ENCODE measurements at regions not wholly inside any gene's neighbourhood (a gene's known extent, or its start where the extent isn't known, plus 50 kb on each side); places are given as distances from the start of the nearest gene placed in this dataset.

DNA sequence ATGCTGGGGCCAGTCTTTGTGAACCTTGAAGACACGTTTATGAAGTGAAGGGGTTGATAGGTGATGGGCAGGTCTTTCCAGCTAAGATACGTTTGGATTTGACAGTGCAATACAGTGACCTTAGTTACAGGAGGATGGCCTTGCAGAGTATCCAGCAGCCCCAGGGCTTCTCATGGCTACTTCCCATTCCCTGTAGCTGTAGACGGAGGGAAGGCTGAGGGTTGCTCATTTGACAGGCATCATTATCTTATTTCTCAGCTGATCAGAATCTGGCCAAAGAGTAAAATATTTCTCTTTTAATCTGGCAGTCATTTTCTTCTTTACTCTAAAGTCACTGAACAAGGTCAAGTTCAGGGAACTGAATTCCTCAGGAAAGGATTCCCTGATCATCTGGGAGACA is 85.1 kb upstream of the RMDN2 start:
- no peak for DNase-seq

- DNase-seq, result no peak
Measured at GRCh38 chr2:37842732-37843440, 82.2 kb upstream of the RMDN2 start.

DNA sequence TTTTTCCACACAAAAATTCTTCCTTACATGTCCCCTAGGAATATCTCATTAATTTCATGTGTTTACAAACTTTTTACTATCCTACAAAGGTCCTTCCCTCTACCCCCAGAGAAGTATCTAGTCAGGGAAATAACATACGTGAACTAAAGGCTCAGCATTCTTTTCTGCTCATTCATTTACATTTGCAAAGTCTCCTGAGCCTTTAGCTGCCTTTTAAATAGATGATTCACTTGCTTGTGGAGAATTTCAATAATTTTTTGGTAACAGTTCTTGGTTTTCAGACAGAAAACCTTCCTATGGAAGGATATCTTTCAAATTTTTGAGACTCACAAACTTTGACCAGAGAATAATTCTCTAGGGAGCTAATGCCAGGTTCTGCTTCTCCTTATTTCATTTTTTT is 81.5 kb upstream of the RMDN2 start:
- no peak for DNase-seq

DNA sequence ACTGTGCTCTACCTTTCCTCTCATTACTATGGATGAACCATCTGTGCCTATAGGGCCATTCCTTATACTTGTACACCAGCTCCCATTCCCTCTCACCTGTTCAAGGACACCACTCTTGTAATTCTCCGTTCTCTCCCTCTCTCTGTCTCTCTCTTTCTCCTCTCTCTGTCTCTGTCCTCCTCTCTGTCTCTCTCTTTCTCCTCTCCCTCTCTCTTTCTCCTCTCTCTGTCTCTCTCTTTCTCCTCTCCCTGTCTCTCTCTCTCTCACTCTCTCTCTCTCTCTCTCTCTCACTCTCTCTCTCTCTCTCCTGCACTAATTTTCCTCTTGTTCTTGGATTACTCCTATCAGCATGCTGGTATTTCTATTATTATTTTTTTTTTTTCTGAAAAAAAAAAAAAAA is 78.9 kb upstream of the RMDN2 start:
- DNase-seq, result no peak

- no peak for DNase-seq
Measured at GRCh38 chr2:37847792-37848191, 77.3 kb upstream of the RMDN2 start.

- no peak for DNase-seq
Measured at GRCh38 chr2:37848451-37848850, 76.6 kb upstream of the RMDN2 start.

DNA sequence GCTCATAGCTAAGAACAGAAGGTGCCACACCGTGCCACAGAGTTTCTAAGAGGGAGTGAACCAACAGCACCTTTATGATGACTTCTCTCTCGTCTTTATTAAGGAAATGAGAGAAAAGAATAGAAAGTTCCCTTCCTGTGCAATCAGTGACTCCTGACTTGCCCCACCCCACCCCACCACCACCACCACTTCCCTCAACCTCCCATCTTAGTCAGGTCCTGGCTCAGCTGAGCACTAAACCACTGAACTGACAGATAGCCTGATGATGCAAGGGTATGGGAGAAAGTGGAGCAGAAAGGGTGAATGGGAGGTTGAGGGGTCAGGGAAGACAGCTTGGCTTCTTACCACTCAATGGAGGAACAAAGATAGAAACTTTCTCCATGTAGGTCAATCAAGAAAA is 75.2 kb upstream of the RMDN2 start:
- no peak for DNase-seq

- no peak for DNase-seq
Measured at GRCh38 chr2:37851428-37851827, 73.7 kb upstream of the RMDN2 start.

DNA sequence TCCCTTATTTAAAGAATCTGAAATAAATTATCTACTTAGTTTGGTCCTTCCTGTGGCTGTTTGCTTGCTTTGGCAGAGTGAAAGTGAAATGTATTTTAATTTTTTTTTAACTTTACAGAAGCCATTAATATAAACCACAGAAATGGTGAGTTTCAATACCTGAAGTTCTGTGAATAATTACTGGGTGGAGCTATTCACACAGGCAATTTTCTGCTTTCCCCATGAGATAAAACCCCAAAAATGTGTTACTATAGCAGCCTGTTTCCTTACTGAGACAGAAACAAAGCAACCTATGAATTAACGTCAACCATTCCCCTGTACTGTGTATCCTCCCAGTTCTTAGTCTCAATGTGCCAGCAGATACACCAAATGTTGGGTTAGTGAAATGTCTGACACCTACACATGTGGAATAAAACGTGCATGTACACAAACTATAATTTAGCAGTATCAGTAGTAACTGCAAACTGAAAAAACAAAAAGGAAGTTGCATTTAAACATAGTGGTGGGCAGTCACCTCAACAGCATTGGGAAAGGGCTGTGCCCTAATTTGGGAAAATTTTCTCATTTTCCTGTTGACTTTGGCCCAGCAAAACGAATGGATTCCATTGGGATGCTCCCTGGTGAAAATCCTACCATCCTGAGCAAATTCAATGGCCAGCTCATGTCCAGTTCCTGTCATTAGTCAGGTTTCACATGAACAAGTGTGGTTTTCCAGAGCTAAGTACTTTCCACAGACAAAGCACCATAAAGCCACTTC is 73.1 kb upstream of the RMDN2 start:
- DNase-seq, result no peak

DNA sequence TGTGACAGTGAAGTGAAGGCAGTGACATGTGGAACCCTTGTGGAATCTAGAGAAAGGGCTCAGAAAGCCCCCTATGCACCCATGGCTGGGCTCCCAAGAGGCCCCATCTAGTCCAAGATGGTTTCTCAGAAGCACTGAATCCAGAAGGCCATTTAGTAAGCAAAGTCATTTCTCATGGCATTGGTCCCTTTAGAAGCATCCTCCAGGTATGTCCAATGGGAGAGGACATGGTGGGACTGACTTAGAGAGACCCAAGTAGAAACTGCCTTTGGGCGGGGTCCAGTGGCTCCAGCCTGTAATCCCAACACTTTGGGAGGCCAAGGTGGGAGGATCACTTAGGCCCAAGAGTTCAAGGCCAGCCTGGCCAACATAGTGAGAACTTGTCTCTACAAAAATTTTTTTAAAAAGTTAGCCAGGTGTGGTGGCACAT is 72.5 kb upstream of the RMDN2 start:
- DNase-seq, result no peak

- DNase-seq, result no peak
Measured at GRCh38 chr2:37854676-37855282, 70.3 kb upstream of the RMDN2 start.

- DNase-seq, result no peak
Measured at GRCh38 chr2:37855283-37856041, 69.6 kb upstream of the RMDN2 start.

DNA sequence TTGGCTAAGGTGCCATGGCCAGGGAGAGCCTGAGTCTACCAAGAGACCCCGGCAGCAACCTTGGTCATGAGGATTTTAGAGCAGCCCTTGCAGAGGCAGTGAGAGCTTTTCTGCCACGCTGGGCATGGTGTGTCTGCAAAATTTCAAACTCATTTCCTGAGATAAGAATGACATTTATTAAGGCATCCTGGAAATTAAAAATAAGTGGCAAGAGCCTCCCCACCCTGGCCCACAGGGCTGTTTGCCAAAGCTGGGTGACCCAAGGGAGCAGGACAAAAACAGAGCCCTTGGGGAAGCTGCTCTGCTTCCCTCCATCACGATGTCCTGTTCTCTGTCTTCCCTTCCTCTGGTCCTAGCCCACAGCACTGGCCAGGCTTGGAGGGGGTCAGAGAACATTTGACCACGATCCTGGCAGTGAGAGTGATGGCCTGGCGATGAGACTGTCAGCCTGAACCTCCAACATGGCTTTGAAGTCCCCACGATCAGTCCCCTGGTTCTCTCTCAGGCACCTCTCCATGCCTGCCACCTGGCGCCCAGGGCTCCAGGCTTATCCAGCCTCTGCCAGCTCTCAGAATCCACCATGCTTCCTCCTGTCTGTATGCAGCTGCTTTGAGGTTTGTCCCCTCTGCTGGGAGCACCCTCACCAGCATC is 68.9 kb upstream of the RMDN2 start:
- DNase-seq, result no peak

DNA sequence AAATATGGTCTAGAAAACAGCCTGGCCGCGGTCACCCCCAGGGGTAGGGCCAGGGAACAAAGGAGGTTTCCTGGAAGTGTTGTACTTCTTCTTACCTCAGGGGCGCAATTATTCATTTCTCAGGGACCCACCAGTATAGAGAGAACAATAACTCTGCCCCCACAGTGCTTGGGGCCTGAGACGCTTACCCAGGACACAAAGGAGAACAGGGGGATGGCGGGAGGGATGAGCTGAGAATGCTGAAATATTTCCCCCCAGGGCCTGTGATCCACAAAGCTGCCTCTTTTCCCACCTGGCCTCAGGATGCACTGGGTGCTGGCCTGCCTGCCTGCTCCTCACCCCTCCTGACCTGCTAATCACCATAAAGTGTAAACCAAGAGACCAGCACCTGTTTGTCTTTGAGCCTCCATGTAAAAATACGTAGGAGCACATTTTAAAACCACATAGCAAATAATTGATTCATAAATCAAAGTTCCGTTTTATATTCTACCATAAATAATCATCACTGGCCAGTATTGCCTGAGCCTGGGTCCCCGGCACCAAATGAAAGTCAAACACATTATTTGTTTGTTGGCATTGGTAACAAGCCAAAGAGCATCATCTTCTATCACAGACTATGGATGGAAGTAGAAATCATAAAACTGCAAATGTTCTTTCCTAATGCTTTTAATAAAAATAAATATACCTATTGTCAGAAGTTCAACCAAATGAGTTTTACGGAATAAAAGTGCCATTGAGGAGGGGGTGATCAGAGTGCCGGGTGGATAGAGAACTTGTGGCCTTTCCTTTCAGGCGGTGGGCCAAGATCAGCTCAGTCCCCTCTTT is 67.3 kb upstream of the RMDN2 start:
- DNase-seq, result no peak

DNA sequence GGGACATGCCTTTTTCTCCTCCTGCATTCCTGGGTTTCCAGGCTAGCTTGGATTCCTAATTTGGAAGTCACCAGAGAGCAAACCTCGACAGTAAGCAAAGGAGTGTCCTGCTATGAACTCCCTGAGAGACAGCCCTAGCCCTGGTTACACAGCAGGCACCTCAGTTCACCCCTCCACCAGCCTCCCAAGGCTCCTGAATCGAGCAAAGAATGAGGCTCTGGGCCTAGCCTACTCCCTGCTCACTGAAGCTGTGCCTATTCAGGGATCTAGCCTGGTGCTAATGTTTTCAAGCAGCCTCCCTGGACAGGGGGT is 66.7 kb upstream of the RMDN2 start:
- DNase-seq, result no peak

DNA sequence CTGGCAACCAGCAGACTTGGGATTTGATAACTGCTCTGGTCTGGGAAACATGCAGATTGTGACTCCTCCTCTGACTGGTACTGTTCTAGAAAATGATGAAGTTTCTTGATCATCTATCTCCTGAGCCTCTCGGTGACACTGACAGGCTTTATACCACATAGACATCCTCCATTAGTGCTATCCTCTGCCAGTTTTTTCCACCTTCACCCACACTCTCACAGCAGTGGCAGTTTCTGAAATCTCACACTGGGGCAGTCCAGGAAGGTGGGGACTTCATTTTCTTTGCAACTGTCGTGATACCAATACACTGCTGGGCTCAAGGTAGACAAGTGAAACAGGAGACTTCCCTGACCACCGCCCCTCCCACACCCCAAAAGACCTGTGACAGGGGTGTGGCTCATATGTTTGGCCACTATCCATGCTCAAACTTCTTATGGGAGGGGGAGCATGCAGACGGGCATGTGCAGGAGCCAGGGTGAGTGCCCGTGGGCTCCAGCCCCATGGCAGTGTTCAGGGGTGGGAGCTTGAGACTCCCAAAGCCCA is 66.3 kb upstream of the RMDN2 start:
- DNase-seq, result no peak

- no peak for DNase-seq
Measured at GRCh38 chr2:37862620-37863019, 62.5 kb upstream of the RMDN2 start.

DNA sequence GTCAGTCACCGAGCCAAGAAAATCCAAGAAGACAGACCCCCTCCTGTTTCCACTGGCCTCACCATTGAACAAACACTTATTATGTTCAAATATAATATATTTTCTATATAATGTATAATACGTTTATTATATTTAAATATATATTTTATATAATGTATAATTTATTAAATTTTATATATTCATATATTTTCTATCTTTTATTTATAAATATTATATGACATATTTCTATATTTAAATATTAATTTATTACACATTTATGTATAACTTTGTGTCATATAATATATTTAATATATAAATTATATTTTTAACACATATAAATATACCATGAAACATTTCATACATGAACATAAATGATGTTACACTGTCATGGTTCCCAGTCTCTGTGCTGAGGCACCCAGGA is 60.9 kb upstream of the RMDN2 start:
- no peak for DNase-seq

GRCh38 chr2:37865640-37866039 is 59.4 kb upstream of the RMDN2 start:
- DNase-seq, result no peak

DNA sequence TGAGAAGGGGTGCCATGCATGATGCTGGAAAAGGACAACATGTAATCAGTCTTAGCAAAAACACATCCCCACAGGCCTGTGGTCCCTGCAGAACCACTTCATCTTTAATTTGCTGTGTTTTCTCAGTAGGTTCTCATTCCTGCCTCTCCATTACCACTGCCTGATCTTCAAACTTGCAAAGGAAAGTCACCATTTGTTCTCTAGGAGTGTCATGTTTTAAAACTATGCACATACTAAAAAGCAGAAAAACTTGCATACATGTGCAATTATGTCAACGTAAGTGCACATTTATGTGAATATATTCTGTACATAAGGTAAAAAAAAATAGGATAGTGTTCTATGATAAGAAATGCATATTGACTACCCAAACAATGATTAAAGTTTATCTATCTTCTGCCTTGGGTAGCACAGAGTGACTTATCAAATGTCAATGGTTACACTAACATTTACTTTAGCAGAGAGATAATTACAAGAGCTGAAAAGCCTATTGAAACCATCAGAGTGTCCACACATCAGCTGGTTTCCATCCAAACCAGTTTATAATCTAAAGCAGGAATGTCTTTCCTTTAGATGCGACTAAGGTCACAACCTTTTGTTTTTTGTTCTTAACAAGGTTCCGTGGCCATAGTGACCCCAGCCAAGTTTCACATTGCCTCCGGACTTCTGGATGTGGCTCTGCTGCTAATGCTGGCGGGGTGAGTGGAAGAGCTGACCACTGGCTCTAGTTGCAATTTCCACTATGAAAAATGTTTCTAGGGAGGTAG is 58.7 kb upstream of the RMDN2 start:
- DNase-seq, result no peak

GRCh38 chr2:37867166-37867565 is 57.9 kb upstream of the RMDN2 start:
- no peak for DNase-seq
